Endometrium (tissue), 2 donors: ENCODE measurements at regions not wholly inside any gene's neighbourhood (a gene's known extent, or its start where the extent isn't known, plus 50 kb on each side); places are given as distances from the start of the nearest gene placed in this dataset.
"Not testable (repeated sequence)": the region's sequence is repeated elsewhere in the genome, so short reads cannot be mapped to it uniquely, and the experiment has no call there.

ENCODE experiments used
- FAIRE-seq: peaks from 2 replicates; lab custom pipeline; 2012; peaks lifted over from hg19 to GRCh38; lab: Jason Lieb, UNC
- donor health status: control.
- donor health status: control.

DNA sequence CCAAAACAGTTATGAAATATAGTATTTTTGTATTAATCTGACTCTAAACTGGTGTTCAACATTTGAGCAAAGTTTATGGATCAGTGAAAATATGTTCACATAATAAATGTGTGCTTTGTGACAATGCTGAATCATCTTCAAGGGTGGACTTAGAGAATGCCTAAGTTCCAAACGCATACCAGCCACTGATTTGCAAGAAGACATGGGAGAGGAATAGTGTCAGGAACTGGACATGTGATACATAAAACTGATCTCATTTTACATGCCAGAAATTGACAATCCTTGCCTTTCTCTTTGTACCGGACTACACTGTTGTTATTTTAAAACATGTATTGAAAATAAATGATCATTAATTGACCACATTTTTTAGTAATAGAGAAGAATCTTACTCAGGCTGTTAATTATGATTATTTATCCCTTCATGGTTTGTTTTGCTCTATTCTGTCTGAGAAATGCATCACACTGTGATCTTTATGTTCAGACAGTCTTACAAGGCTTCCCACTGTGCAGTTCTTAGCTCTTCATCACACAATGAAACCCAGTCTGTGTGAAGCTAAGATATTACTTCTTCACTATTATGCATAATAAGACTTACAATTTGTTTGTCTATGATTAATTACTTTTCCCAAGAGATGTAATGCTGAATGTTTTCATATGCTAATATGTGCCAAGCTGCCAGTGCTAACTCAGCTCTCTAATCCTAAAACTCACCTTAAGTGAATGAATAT lies 1180.6 kb upstream of the CDH8 start:
- FAIRE-seq, result no peak

DNA sequence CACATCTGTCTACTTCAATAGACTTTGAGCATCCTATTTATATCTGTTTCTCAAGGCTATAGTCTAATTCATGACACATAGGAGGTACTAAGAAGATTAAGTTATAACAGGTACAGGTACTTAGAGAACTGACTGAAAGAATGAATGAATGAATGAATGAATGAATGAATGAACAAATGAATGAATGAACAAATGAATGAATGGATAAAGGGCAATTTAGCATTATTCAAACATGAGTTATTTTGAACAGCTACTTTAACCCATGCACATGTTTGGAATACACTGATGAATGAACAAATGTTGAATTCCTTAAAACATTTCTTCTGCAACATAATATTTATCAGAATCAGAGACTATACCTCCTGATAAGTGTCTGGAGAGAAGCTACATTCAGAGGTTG lies 1165.6 kb upstream of the CDH8 start:
- FAIRE-seq, result no peak

DNA sequence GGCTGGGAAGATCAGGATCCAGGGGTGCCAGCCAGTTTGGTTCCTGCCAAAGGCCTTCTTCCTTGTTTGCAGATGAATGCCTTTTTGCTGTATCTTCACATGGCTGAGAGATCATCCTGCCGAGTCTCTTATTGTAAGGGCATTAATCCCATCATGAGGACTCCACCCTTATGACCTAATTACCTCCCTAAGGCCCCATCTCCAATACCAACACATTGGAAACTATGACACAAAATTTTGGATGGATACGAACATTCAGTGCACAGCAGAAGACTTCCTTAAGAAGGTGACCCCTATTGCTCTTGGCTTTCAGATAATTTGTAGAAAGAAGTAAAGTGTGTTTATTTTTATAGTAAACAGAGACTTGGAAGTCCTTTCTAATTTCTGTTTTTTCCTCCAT lies 1164.7 kb upstream of the CDH8 start:
- no peak for FAIRE-seq

DNA sequence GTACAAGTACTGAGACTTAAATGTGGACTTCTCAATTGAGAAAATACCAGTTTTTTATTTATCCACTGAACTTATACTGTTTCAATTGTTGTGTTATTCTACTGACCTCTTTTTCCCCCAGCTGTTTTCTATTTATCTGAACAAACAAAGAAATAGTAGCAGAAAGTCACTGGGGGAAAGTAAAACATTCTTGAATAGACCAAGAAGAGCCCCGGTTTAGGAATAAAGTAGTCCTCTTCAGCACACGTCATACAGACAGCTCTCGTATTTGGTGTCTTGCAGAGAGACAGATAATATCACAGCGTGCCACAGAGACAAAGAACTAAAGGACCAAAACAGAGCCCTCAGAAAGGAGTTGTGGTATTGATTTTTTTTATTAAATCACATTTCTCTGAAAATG lies 1159.1 kb upstream of the CDH8 start:
- FAIRE-seq, result no peak

DNA sequence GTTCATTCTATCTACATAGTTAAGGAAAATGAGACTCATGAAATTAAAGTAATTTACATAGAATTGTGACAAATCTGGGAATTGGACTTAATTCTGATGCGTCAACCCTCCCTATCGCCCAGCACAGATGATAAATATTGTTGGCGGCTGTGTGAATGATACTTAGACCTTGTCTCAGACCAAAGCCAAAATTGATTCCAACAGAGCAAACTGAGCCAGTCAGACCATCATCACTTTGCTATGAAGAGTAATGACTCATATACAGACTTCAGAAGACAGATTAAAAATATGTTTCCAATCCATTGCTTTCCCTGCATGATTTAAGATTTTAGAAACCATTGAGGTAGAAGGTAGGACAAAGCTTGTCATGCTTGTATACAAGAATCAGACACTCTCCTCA lies 1156.7 kb upstream of the CDH8 start:
- FAIRE-seq, result no peak

DNA sequence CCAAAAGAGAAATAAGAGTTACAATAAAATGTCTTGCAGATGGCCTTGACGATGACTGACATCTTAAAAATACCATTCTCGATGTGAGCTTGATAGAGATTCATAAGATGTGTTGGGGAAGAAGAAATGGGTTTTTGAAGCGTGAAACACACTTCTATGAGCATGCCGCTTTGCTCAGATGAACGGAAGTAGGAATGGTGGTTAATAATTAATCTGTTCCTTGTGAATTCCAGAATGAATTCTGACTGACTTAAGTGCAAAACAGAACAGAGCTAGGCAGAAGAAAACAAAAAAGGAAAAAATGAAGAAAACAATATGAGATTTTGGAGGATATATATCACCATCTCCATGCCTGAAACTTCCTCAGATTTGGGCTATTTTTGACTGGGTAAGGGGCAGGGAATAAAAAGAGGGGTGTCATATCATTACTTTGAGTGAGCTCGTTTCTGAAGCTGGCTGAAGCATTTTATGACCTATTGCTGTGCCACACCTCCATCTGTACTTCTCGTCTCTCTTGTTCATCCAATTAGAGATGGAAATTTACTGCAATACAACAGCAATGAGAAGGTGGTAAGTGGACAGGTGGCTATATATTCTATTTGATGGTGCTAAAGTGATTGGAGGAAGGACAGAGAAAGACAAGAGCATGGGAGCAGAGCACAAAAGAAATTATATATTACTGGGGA lies 1152.0 kb upstream of the CDH8 start:
- no peak for FAIRE-seq

DNA sequence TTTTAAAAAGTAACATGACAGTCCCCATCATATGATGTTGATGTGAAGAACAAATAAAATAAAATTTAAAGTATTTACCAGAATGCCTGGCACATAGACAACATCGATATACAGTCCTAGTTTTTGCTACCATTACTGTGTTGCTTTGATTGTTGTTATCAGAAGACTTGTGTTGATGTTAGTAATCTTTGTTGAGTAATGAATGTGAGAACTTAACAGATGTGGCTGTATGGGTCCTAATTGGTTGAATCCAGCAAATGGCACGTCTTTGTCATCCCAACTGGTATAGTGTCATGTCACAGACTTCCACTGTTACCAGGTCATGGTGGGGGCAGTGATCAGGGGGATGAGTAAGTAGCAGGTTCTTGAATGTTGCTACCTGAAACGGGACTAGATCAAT lies 1151.4 kb upstream of the CDH8 start:
- FAIRE-seq, result no peak

DNA sequence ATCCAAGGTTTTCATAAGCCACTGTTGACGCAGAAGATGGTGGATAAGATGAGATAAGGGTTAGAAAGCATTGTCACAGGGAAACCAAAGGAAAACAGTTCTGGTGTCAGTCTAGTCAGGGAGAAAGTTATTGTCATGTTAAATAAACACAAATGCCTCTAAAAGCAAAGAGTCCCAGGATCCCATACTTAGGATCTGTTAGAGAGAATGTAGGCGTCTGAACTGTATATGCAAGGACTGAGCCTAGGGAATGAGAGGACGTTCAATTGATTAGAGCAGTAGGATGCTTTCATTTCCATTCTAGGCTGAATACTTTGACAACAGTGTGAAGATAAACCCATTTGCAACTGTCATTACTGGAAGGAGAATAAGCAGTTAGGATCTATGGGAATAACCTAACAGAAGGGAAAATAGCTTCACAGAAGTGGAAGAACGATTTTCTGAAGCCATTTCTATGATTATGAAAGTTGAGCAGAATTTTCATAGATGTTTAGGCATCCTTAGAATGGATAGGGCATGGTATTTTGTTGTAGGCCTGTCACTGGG lies 1149.1 kb upstream of the CDH8 start:
- no peak for FAIRE-seq

DNA sequence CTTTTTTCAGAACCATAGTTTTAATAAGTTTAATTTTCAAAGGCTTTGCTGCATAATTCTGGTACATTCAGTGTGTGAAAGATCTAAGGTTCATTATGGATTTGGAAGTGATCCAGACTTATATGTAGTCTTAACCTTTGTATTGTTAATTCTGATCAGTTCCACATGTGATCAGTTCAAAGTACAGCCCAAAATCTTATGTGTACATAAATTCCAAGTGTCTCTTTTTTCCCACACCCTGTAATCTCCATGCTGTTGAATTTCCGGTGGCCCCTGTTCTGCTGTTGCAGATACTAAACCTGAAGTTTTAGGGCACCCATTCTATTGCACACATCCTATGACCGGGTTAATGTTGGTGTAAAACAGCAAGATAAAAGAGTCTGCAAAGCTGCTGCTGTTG lies 1147.5 kb upstream of the CDH8 start:
- no peak for FAIRE-seq

DNA sequence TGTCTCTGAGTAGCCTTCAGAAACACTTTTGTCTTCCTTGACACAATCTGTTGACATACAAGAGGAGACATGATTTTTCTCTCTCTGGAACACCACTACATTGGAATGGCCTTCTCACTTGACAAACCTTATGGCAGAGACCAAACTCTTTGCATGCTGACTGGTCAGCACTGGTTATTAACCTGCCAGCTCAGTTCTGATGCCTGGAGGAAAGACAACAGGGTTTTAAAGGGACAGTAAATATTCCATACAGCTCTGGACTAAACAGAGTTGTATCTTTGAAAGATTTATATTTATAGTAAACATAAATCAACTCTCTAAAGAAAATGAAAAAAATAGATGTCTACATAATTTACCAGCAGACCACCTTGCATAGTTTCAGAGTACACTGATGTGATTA lies 1139.1 kb upstream of the CDH8 start:
- FAIRE-seq, result no peak

DNA sequence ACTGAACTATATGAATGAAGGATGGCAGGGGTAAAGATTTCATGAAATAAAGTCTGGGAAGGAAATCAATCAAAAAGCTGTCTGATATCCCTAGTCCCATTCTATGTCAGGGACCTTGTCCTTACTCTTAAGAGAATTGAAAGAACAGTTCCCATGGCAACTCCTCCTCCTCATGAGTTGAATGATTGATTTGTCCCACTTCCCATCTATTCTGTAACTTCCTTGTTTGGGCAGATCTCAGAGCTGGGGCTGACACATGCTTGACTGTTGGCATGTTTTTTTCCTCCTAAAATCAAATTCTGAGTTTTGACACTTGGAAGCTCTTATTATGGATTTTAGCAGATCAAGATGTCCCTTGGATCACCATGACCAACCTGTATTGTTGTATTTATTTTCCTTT lies 1138.6 kb upstream of the CDH8 start:
- FAIRE-seq, result no peak

DNA sequence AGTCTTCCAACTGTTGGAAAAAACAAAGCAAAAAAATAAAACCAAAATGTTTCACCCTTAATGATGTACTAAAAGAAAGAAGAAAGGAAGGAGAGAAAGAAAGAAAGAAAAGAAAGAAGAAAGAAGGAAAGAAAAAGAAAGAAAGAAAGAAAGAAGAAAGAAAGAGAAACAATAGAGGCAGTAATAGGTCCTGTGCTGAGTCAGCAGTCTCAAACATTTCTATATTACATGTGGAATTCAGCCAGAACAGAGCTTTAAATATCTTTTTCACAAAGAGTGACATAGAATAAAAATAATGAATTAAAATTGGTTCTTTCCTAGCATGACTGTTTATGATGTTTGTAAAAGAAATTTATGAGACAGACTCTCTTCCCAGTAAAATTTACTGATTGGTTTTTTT lies 1135.3 kb upstream of the CDH8 start:
- FAIRE-seq, result no peak

DNA sequence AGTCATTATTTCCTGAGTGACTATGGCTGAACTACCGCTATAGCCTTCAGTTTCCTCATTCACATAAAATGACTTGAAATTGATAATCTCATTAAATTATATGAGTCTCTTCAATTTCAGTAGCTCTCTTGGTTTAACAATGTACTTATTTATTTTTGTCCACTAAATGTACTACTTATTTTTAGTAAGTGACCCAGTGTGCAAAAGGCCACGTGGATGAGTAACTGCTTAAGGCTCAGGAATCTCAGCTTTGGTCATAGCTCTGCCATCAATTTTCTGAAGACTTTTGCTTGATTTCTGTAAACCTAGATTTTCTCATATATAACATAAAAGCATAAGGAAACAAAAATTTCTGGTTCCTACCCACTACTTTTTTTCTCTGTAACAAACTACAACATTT lies 1132.9 kb upstream of the CDH8 start:
- FAIRE-seq, result no peak

DNA sequence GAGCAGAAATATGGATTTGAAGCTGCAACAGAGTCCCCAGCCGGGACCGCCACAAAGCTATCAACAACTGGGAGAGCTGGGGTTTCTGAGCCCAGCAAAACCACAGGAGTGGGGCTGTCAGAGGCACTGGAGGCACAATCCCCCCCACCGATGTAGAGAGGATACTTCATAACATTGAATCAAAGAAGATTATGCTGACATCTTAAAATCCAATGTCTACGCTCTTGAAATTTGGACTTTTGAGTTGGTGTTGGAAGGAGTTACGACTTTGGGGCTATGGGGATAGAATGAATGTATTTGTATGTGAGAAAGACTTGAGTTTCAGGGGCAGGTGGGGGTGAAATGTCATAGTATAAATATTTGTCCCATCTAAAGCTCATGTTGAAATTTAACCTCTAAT lies 1121.6 kb upstream of the CDH8 start:
- FAIRE-seq, result no peak

DNA sequence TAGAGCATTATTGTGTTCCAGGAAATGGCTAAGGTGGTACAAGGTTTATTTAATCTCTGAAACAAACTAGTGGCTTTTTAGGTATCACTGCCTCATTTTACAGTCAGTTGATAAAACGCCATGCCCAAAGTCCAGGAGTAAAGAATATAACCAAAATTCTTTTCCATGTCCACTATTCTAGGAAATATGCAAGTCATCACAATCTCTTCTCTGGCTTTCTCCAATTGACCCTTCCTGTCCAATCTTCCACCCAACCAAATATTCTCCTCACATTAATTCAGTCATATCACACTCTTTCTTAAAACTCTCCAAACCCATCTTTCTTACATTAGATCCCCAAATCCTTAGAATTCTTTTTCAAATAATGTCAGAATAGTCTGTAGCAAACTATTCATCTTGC lies 1110.0 kb upstream of the CDH8 start:
- no peak for FAIRE-seq

DNA sequence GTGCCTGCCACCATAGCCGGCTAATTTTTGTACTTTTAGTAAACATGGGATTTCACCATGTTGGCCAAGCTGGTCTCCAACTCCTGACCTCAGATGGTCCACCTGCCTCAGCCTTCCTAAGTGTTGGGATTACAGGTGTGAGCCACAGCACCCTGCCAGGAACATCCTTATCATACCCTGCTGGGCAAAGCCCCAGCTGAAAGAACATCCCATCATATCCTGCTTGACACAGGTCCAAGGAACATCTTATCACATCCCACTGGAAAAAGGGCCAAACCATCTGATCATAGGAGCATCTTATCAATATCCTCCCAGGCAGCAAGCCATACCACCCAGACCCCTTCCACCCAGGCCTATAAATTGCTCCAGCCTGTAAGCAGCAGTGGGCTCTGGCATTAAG lies 1109.2 kb upstream of the CDH8 start:
- no peak for FAIRE-seq

DNA sequence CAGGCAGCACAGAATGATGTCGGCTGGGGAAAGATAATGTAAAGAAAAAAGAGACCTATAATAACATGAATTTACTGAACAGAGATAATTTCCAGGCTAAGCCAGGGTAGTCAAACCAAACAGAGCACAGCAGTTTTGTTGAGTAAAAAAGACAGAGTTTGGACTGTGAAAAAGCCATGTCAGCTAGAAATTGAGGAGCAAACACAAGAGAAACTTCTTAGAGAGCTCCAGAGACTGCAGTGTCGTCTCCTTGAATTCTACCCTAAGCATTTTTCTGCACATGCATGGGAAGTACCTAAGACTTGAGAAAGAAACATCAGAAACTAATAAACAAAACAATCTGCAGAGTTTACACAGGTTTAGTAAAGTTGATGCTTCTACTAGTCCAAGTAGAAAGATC lies 1098.8 kb upstream of the CDH8 start:
- no peak for FAIRE-seq

DNA sequence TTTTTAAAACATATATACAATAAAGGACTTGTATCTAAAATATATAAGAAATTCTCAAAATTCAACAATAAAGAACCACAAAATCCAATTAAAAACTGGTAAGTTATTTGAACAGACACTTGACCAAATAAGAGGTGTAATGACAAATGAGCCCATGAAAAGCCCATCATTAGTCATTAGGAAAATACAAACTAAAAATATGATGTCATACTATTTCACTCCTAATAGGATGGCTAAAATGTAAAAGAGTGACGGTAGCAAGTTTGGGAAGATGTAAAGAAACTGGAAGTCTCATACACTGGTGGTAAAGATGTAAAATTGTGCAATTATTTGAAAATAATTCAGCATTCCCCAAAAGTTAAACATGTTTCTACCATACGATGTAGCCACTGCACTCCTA lies 1095.3 kb upstream of the CDH8 start:
- no peak for FAIRE-seq

DNA sequence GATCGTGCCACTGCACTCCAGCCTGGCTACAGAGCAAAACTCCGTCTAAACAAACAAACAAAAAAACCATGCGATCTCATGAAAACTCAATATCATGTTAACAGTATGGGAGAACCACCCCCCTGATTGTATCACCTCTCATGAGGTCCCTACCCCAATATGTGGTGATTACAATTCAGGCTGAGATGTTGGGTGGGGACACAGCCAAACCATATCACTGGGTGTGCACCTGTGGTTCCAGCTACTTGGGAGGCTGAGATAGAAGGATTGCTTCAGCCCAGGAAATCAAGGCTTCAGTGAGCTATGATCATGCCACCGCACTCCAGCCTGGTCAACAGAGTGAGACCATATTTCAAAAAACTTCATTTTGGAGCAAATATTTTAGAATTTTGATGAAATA lies 1094.7 kb upstream of the CDH8 start:
- FAIRE-seq, result no peak

DNA sequence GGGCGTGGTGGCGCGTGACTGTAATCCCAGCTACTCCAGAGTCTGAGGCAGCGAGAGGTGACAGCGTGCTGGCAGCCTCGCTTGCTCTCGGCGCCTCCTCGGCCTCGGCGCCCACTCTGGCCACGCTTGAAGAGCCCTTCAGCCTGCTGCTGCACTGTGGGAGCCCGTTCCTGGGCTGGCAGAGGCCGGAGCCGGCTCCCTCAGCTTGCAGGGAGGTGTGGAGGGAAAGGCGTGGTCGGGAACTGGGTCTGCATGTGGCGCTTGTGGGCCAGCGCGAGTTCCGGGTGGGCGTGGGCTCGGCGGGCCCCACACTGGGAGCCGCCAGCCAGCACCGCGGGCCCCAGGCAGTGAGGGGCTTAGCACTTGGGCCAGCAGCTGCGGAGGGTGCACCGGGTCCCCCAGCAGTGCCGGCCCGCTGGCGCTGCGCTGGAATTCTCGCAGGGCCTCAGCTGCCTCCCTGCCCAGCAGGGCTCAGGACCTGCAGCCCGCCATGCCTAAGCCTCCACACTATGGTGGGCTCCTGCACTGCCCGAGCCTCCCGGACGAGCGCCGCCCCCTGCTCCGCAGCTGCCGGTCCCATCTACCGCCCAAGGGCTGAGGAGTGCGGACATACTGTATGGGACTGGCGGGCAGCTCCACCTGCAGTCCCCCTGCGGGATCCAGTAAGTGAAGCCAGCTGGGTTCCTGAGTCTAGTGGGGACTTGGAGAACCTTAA lies 1093.3 kb upstream of the CDH8 start:
- FAIRE-seq, result no peak

DNA sequence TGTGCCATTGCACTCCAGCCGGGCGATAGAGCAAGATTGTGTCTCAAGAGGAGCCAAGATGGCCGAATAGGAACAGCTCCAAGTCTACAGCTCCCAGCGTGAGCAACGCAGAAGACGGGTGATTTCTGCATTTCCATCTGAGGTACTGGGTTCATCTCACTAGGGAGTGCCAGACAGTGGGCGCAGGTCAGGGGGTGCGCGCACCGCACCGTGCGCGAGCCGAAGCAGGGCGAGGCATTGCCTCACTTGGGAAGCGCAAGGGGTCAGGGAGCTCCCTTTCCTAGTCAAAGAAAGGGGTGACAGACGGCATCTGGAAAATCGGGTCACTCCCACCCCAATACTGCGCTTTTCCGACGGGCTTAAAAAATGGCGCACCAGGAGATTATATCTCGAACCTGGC lies 1083.7 kb upstream of the CDH8 start:
- not testable (repeated sequence) for FAIRE-seq

DNA sequence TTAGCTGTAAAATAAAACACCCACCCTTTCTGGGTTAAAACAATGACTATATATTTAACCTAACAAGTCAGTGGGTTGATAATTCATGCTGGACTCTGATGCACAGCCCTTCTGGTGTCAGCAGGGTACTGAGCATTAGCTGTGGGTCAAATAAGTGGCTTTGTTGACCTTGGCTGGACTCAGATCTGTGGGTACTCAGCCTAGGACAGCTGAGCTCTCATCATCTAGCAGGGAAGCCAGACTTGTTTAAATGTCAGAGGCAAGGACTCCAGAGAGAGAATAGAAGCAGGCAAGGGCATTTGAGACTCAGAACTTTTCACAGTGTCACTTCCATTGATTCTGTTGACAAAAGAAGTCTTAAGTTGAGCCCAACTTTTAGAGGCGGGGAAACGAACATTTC lies 1063.8 kb upstream of the CDH8 start:
- no peak for FAIRE-seq

DNA sequence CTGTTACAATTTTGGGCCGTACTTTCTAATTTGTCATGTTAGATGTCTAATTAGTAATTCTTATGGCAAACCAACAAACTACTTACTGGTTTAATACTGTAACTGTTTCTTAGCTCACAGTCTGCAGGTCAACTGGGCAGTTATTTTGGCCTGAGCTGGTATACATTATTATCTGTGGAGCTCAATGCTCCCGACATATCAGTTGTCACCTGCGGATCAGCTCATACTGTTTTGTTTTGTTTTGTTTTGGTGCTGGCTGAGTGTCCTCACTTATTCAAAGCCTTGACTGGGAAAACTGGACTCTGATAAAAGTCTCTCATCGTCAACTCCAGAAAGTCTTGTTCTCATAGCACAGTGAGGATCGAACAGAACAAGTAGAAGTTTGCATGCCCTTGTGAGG lies 1060.6 kb upstream of the CDH8 start:
- no peak for FAIRE-seq
